K562 (cell line): ENCODE measurements at regions not wholly inside any gene's neighbourhood (a gene's known extent, or its start where the extent isn't known, plus 50 kb on each side); places are given as distances from the start of the nearest gene placed in this dataset.

Experiments used
- ATAC-seq: fragments of 200-7000 bp; cut with Tn5 transposase; 3 replicates; pipeline ENCODE4 v1.9.1; 2020; ENCODE audit warnings: moderate library complexity
- BruUV-seq: library from RNA; stranded (reverse); fragments of 400-500 nt; replicated peaks from 2 replicates; lab custom pipeline; 2021; lab: Mats Ljungman, UMichigan
- CTCF ChIA-PET: fragments of 300-600 bp; formaldehyde crosslinking; extraction: SDS; loops from one replicate; lab custom pipeline; 2021; ENCODE audit warnings: low intra/inter-chr PET ratio; lab: Yijun Ruan, JAX
- POLR2A ChIA-PET: fragments of 300-600, 350-650 bp; sonication (Branson Sonifier 250); formaldehyde crosslinking; extraction: SDS; loops from one replicate; lab custom pipeline; 2021; ENCODE audit warnings: antibody characterized with exemption, inconsistent platforms; lab: Yijun Ruan, JAX
- DNase-seq, 4 experiments: peaks; one replicate each; pipeline versions ENCODE4 v3.0.0 to v3.0.0-alpha.2; 2011 to 2018; ENCODE audit warnings: low spot score in 3 of 4, mixed read lengths in 3 of 4; ENCODE audit errors: extremely low read depth in 1 of 4
- FAIRE-seq: peaks from 2 replicates; lab custom pipeline; 2011; peaks lifted over from hg19 to GRCh38; lab: Jason Lieb, UNC
- H2AFZ ChIP-seq: 2 replicates; pipeline ENCODE4 v1.6.0; 2011; ENCODE audit warnings: low read depth, low read length, control low read depth, inconsistent platforms
- H3K27ac ChIP-seq: fragments of 200-600 bp; 3 replicates; pipeline ENCODE4 v1.8.0; 2011; ENCODE audit warnings: low read depth, mild to moderate bottlenecking, control low read depth, inconsistent platforms, low read length, moderate library complexity, mixed read lengths; ENCODE audit errors: extremely low read depth
- H3K27me3 ChIP-seq, 2 experiments: fragments of 300-600 bp in 1 of 2; 2 replicates in 1 of 2; 3 replicates in 1 of 2; pipeline versions ENCODE4 v1.6.0 to v1.8.0; 2011; ENCODE audit warnings: inconsistent platforms in 2 of 2, low read length in 2 of 2, mild to moderate bottlenecking in 1 of 2, mixed read lengths in 1 of 2, moderate library complexity in 1 of 2; ENCODE audit not compliant: control insufficient read depth in 2 of 2, insufficient read depth in 2 of 2
- H3K36me3 ChIP-seq: fragments of 300-600 bp; 3 replicates; pipeline ENCODE4 v1.8.0; 2011; ENCODE audit warnings: mild to moderate bottlenecking, low read length, inconsistent platforms; ENCODE audit not compliant: control insufficient read depth, insufficient read depth
- H3K4me1 ChIP-seq, 2 experiments: fragments of 200-600 bp in 1 of 2; replicated peaks in 1 of 2; 2 replicates in 1 of 2; 3 replicates in 1 of 2; pipeline versions ENCODE4 v1.5.1 to v1.8.0; 2011; ENCODE audit warnings: inconsistent platforms in 2 of 2, low read length in 2 of 2, mild to moderate bottlenecking in 1 of 2, mixed read lengths in 1 of 2, moderate library complexity in 1 of 2; ENCODE audit not compliant: control insufficient read depth in 2 of 2, insufficient read depth in 2 of 2
- H3K4me2 ChIP-seq: 2 replicates; pipeline ENCODE4 v1.6.1; 2011; ENCODE audit warnings: low read length, control low read depth, inconsistent platforms, mixed read lengths; ENCODE audit not compliant: insufficient read depth
- H3K4me3 ChIP-seq: fragments of 200-600 bp; sonication (generic), shearing (Covaris generic); 2 replicates; pipeline ENCODE4 v1.5.1; 2016; ENCODE audit warnings: control low read depth, inconsistent platforms
- H3K79me2 ChIP-seq: fragments of 200-600 bp; 3 replicates; pipeline ENCODE4 v1.8.0; 2011; ENCODE audit warnings: low read length, inconsistent platforms; ENCODE audit not compliant: control insufficient read depth, insufficient read depth
- H3K9ac ChIP-seq, 2 experiments: 2 replicates each; pipeline versions ENCODE4 v1.6.0 to v1.6.1; 2011; ENCODE audit warnings: low read depth in 2 of 2, low read length in 2 of 2, control low read depth in 1 of 2, inconsistent platforms in 1 of 2, mild to moderate bottlenecking in 1 of 2, mixed read lengths in 1 of 2; ENCODE audit not compliant: insufficient read depth in 1 of 2
- H3K9me1 ChIP-seq: one replicate; pipeline ENCODE4 v1.6.0; 2011; ENCODE audit warnings: inconsistent platforms, mild to moderate bottlenecking, low read length, moderate library complexity; ENCODE audit not compliant: control insufficient read depth, insufficient read depth
- H3K9me3 ChIP-seq: replicated peaks from 2 replicates; pipeline ENCODE4 v1.5.1; 2011; ENCODE audit warnings: low read depth, low read length, inconsistent platforms; ENCODE audit not compliant: control insufficient read depth, insufficient read depth
- H4K20me1 ChIP-seq: replicated peaks from 2 replicates; pipeline ENCODE4 v1.6.1; 2011; ENCODE audit warnings: low read length, inconsistent platforms, mixed read lengths; ENCODE audit not compliant: control insufficient read depth, insufficient read depth
- CBX5 ChIP-seq: IDR thresholded peaks from 2 replicates; pipeline ENCODE4 v1.6.1; 2014; ENCODE audit warnings: low read depth, borderline replicate concordance
- CREB1 ChIP-seq, 2 experiments: sonication (generic) in 1 of 2; formaldehyde crosslinking in 1 of 2; IDR thresholded peaks; 2 replicates each; pipeline versions ENCODE4 v1.6.1 to v1.8.0; 2012 to 2022; ENCODE audit warnings: inconsistent platforms in 1 of 2, mild to moderate bottlenecking in 1 of 2, missing genetic modification reagents in 1 of 2, moderate library complexity in 1 of 2
- HDAC2 ChIP-seq: fragments of 450-650 bp; IDR thresholded peaks from 2 replicates; pipeline ENCODE4 v1.6.1; 2016; ENCODE audit warnings: mild to moderate bottlenecking
- JUN ChIP-seq, 2 experiments: sonication (generic) in 1 of 2; formaldehyde crosslinking in 1 of 2; IDR thresholded peaks; 2 replicates each; pipeline versions ENCODE4 v1.6.1 to v1.8.0; 2012 to 2022; ENCODE audit warnings: borderline replicate concordance in 2 of 2, mild to moderate bottlenecking in 2 of 2, improper control_type of control experiment in 1 of 2, low read depth in 1 of 2, low read length in 1 of 2, missing genetic modification reagents in 1 of 2
- KLF6 ChIP-seq: fragments of 250-450 bp; sonication (Bioruptor Pico); IDR thresholded peaks from 2 replicates; pipeline ENCODE4 v1.4.0; 2020; ENCODE audit warnings: mild to moderate bottlenecking, moderate library complexity, borderline replicate concordance
- PCBP2 ChIP-seq: fragments of 200-400 bp; formaldehyde crosslinking; IDR thresholded peaks from 2 replicates; pipeline ENCODE4 v1.6.1; 2018; ENCODE audit warnings: low read length, low read depth, mild to moderate bottlenecking, moderate library complexity; ENCODE audit not compliant: poor library complexity, severe bottlenecking
- RFX7 ChIP-seq: fragments of 250-450 bp; sonication (Bioruptor Pico); IDR thresholded peaks from 2 replicates; pipeline ENCODE4 v1.5.1; 2021; ENCODE audit warnings: mild to moderate bottlenecking
- XRCC5 ChIP-seq: fragments of 200-400 bp; formaldehyde crosslinking; IDR thresholded peaks from 2 replicates; pipeline ENCODE4 v1.6.1; 2017; ENCODE audit warnings: low read depth, mild to moderate bottlenecking, low read length
- ZNF24 ChIP-seq: fragments of 450-650 bp; IDR thresholded peaks from 2 replicates; pipeline ENCODE4 v1.6.1; 2016
- WGBS: fragments of 100-300 bp; shearing (Covaris generic); methylation state at CpG from one replicate; pipeline ENCODE4 v1.1.6; 2016; ENCODE audit warnings: low coverage, mixed read lengths; ENCODE audit not compliant: insufficient coverage; ENCODE audit errors: missing lambda C conversion rate; 5-methylcytosine and 5-hydroxymethylcytosine counted together
- in situ Hi-C: fragments of 300-500 bp; cut with MboI; formaldehyde crosslinking; loops from 4 replicates; pipeline ENCODE4 v1.15.0; 2018; ENCODE audit warnings: inconsistent platforms, mixed read lengths
- intact Hi-C: fragments of 100-400 bp; cut with micrococcal nuclease; formaldehyde crosslinking; loops from 2 replicates; pipeline ENCODE4 v1.14.2; 2022
- TF ChIP-seq, protein P1 (sequence below): fragments of 200-800 bp; sonication (Bioruptor generic); IDR thresholded peaks from 2 replicates; pipeline ENCODE4 v1.6.1; 2017; ENCODE audit warnings: missing genetic modification characterization, missing compliant biosample characterization
- TF ChIP-seq, protein P2 (sequence below): fragments of 250-450 bp; sonication (Bioruptor Pico); IDR thresholded peaks from 2 replicates; pipeline ENCODE4 v1.8.0; 2021; ENCODE audit warnings: mild to moderate bottlenecking, moderate library complexity
- TF ChIP-seq, protein P3 (sequence below): sonication (generic); formaldehyde crosslinking; IDR thresholded peaks from 2 replicates; pipeline ENCODE4 v1.8.1; 2023; ENCODE audit warnings: mild to moderate bottlenecking, missing genetic modification reagents
- TF ChIP-seq, protein P4 (sequence below): sonication (generic); formaldehyde crosslinking; IDR thresholded peaks from 2 replicates; pipeline ENCODE4 v1.4.0; 2020; ENCODE audit warnings: mild to moderate bottlenecking, missing genetic modification reagents

DNA sequence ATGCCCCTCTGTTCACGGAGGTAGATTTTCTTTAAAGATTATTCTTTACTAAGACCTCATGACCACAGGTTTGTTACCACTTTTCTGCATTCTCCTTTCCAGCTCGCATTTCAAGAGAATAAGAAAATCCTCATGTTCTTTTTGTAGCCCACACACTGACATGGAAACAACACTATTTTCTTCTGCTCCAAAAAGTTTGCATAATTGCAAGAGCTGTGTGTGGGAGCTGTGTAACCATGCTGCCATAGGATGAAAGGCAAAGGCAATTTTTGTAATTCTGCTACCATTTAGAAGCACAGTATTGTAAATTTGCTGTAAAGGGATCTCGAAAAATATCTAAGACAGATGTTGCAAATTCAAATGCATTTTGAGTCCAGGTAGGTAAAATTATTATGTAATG is 302.4 kb upstream of the EMCN start (continued):
- TF ChIP-seq PCBP2 (no peak), KLF6 (CRISPR knock-in tag) (no peak), ZNF24 (no peak), XRCC5 (no peak)
- TF ChIP-seq, protein P1, sequence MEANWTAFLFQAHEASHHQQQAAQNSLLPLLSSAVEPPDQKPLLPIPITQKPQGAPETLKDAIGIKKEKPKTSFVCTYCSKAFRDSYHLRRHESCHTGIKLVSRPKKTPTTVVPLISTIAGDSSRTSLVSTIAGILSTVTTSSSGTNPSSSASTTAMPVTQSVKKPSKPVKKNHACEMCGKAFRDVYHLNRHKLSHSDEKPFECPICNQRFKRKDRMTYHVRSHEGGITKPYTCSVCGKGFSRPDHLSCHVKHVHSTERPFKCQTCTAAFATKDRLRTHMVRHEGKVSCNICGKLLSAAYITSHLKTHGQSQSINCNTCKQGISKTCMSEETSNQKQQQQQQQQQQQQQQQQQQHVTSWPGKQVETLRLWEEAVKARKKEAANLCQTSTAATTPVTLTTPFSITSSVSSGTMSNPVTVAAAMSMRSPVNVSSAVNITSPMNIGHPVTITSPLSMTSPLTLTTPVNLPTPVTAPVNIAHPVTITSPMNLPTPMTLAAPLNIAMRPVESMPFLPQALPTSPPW (CRISPR knock-in tag), result no peak
- TF ChIP-seq, protein P2, sequence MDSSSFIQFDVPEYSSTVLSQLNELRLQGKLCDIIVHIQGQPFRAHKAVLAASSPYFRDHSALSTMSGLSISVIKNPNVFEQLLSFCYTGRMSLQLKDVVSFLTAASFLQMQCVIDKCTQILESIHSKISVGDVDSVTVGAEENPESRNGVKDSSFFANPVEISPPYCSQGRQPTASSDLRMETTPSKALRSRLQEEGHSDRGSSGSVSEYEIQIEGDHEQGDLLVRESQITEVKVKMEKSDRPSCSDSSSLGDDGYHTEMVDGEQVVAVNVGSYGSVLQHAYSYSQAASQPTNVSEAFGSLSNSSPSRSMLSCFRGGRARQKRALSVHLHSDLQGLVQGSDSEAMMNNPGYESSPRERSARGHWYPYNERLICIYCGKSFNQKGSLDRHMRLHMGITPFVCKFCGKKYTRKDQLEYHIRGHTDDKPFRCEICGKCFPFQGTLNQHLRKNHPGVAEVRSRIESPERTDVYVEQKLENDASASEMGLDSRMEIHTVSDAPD, result no peak
- TF ChIP-seq, all 486 proteins: peak for 0

- CTCF ChIA-PET, result no interaction called here
- no peaks in the 10 kb centered on the region for H3K27me3 ChIP-seq
- H2AFZ ChIP-seq, result no peak overlapping the region
- 0% methylated on average over 5 of the region's 5 CpGs for WGBS
- no peaks in the 10 kb centered on the region for H3K9me1 ChIP-seq
- intact Hi-C loops (no loop called here), in situ Hi-C loops (no loop called here)
- no peak overlapping the region for H3K27ac ChIP-seq
- H3K9me3 ChIP-seq, result no peaks in the 10 kb centered on the region
- no peak overlapping the region for H3K4me2 ChIP-seq
- H3K79me2 ChIP-seq, result no peaks in the 10 kb centered on the region
- DNase-seq, result no peak
- POLR2A ChIA-PET, result no interaction called here
- BruUV-seq, result no TSS peak
- no peak overlapping the region for H3K9ac ChIP-seq
- no peaks in the 10 kb centered on the region for H4K20me1 ChIP-seq
- no peak overlapping the region for H3K4me3 ChIP-seq
- ATAC-seq, result no peak
- no peaks in the 10 kb centered on the region for H3K4me1 ChIP-seq
- no peaks in the 10 kb centered on the region for H3K36me3 ChIP-seq
- FAIRE-seq, result no peak
- TF ChIP-seq JUN (IDR thresholded peaks at IDR 0.05; ENCODE audit: borderline replicate concordance, low read depth, low read length) (no peak), JUN (CRISPR knock-in tag; IDR thresholded peaks at IDR 0.05; ENCODE audit: borderline replicate concordance) (no peak), RFX7 (CRISPR knock-in tag) (no peak), CREB1 (IDR thresholded peaks at IDR 0.05) (no peak), CREB1 (CRISPR knock-in tag; IDR thresholded peaks at IDR 0.05) (no peak), HDAC2 (no peak), CBX5 (no peak)
- TF ChIP-seq, protein P3, sequence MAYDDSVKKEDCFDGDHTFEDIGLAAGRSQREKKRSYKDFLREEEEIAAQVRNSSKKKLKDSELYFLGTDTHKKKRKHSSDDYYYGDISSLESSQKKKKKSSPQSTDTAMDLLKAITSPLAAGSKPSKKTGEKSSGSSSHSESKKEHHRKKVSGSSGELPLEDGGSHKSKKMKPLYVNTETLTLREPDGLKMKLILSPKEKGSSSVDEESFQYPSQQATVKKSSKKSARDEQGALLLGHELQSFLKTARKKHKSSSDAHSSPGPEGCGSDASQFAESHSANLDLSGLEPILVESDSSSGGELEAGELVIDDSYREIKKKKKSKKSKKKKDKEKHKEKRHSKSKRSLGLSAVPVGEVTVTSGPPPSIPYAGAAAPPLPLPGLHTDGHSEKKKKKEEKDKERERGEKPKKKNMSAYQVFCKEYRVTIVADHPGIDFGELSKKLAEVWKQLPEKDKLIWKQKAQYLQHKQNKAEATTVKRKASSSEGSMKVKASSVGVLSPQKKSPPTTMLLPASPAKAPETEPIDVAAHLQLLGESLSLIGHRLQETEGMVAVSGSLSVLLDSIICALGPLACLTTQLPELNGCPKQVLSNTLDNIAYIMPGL (CRISPR knock-in tag), result no peak
- TF ChIP-seq, protein P2, result no peak
- TF ChIP-seq, protein P4, sequence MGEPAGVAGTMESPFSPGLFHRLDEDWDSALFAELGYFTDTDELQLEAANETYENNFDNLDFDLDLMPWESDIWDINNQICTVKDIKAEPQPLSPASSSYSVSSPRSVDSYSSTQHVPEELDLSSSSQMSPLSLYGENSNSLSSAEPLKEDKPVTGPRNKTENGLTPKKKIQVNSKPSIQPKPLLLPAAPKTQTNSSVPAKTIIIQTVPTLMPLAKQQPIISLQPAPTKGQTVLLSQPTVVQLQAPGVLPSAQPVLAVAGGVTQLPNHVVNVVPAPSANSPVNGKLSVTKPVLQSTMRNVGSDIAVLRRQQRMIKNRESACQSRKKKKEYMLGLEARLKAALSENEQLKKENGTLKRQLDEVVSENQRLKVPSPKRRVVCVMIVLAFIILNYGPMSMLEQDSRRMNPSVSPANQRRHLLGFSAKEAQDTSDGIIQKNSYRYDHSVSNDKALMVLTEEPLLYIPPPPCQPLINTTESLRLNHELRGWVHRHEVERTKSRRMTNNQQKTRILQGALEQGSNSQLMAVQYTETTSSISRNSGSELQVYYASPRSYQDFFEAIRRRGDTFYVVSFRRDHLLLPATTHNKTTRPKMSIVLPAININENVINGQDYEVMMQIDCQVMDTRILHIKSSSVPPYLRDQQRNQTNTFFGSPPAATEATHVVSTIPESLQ (CRISPR knock-in tag), result no peak
Measured at GRCh38 chr4:100819505-100819904, 301.7 kb upstream of the EMCN start.
